ENCODE measurements at regions not wholly inside any gene's neighbourhood (a gene's known extent, or its start where the extent isn't known, plus 50 kb on each side); places are given as distances from the start of the nearest gene placed in this dataset.
A peak's percentile ranks its signal among the peaks of the same experiment; 100 is the strongest.

DNA sequence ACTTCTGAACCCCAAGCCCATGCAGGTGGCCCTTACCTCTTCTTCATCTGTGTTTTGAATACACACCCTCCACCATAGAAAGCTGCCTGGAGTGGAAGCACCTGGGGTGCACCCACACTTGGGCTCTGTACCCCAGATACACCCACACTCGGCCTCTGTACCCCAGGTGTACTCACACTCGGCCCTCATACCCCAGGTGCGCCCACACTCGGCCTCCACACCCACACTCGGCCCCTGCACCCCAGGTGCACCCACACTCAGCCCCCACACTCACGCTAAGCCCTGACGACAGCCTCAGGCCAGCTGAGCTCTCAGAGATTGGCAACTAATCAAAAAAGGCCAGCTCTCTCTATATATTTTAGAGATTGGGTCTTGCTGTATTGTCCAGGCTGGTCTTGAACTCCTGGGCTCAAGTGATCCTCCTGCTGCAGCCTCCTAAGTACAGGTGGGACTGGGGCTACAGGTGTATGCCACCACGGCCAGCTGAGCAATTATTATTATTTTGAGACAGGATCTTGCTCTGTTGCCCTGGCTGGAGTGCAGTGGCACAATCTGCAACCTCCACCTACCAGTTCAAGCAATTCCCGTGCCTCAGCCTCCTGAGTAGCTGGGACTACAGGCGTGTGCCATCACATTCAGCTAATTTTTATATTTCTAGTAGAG is 68.9 kb downstream of the PEX11G start:
- Histone ChIP-seq H2BK5ac (ENCODE audit: low read depth, low read length) (no peak overlapping the region), H3K27me3 (replicated peaks in 1 of 4; ENCODE audit: control insufficient read depth in 3 of 4, extremely low read depth in 1 of 4, insufficient read depth in 3 of 4, low read length in 3 of 4) (no peaks in the 10 kb centered on the region), H3K4me2 (ENCODE audit: insufficient read depth in 1 of 2, low read depth in 2 of 2, low read length in 2 of 2) (no peak overlapping the region), H3K4me1 (replicated peaks in 1 of 4; ENCODE audit: control insufficient read depth in 3 of 4, insufficient read depth in 4 of 4, low read length in 3 of 4) (peaks cover 0 to 2% (median 0%) of the 10 kb centered on the region in 4 experiments; a peak in 2 of 7 replicates), H3K23me2 (ENCODE audit: low read depth, low read length) (no peaks in the 10 kb centered on the region), H3K18ac (ENCODE audit: extremely low read depth, low read length) (no peak overlapping the region), H2AFZ (ENCODE audit: low read length) (no peak overlapping the region), H3K79me1 (ENCODE audit: low read depth, low read length) (peaks cover 6% of the 10 kb centered on the region), H2AK5ac (ENCODE audit: low read depth, low read length) (no peak overlapping the region), H2BK12ac (ENCODE audit: low read depth, low read length) (no peak overlapping the region), H3K9me3 (ENCODE audit: insufficient read depth in 2 of 2, low read depth in 1 of 2, low read length in 1 of 2) (no peaks in the 10 kb centered on the region), H3K14ac (ENCODE audit: insufficient read length) (no peak overlapping the region), H2BK15ac (ENCODE audit: low read length) (no peak overlapping the region), H4K91ac (replicated peaks; ENCODE audit: insufficient read length, low read length) (no peak overlapping the region), H3K79me2 (ENCODE audit: control insufficient read depth in 1 of 2, insufficient read depth in 2 of 2, low read length in 2 of 2) (peaks cover 0 to 11% of the 10 kb centered on the region in 2 experiments; a peak in 1 of 4 replicates), H2BK120ac (replicated peaks; ENCODE audit: low read depth, low read length) (no peak overlapping the region), H3K56ac (replicated peaks; ENCODE audit: insufficient read length, low read depth, low read length) (no peak overlapping the region), H3K36me3 (ENCODE audit: control insufficient read depth in 2 of 4, insufficient read depth in 4 of 4, low read length in 3 of 4) (no peaks in the 10 kb centered on the region), H3K4me3 (ENCODE audit: extremely low read depth in 1 of 4, insufficient read depth in 2 of 4, low read depth in 3 of 4, low read length in 4 of 4) (no peak overlapping the region), H2BK20ac (ENCODE audit: low read length) (no peak overlapping the region), H3K27ac (ENCODE audit: low read depth, low read length) (no peak overlapping the region), H3K9ac (replicated peaks in 1 of 4; ENCODE audit: extremely low read depth in 1 of 4, low read depth in 3 of 4, low read length in 3 of 4) (no peak overlapping the region), H4K5ac (ENCODE audit: insufficient read length, low read depth, low read length) (no peak overlapping the region), H4K8ac (ENCODE audit: extremely low read depth, insufficient read depth, low read length) (peak overlapping the region; percentile 21; the same call in 1 of the 2 replicates), H3K23ac (ENCODE audit: insufficient read length) (no peak overlapping the region), H4K20me1 (replicated peaks in 1 of 2; ENCODE audit: control insufficient read depth in 1 of 2, insufficient read depth in 2 of 2, low read length in 2 of 2) (peaks cover 0 to 16% of the 10 kb centered on the region in 2 experiments), H3K4ac (replicated peaks; ENCODE audit: insufficient read length, low read depth, low read length) (no peak overlapping the region)
- ChIA-PET POLR2A (ENCODE audit: partially characterized antibody) (no interaction called here), CTCF (ENCODE audit: partially characterized antibody) (interaction anchor here (0.6 kb wide), 1 partner anchor 275 kb away, joined by 3 read pairs; no protein-coding TSS in a partner anchor)
- WGBS, 2 experiments (ENCODE audit: extremely low coverage in 1 of 2, insufficient coverage in 1 of 2, insufficient read length in 1 of 2, insufficient replicate concordance in 2 of 2, low coverage in 1 of 2, low lambda C conversion rate in 2 of 2, missing lambda C conversion rate in 1 of 2), result 87% methylated on average over 10 of the region's 10 CpGs; no CpG with 5 or more reads in 1 of the 2 experiments
- FAIRE-seq, result no peak
- no peak for DNase-seq (ENCODE audit: low read depth in 1 of 2, low spot score in 2 of 2)
- TF ChIP-seq CTBP2 (IDR thresholded peaks at IDR 0.05; ENCODE audit: borderline replicate concordance, insufficient read depth, insufficient read length, low read length), result no peak
- TF ChIP-seq SIN3A (conservative IDR thresholded peaks at IDR 0.05 in 1 of 2, IDR thresholded peaks at IDR 0.05 in 1 of 2; ENCODE audit: low read depth in 1 of 2, low read length in 2 of 2), result no peak
- no peak for TF ChIP-seq ASH2L (IDR thresholded peaks at IDR 0.05; ENCODE audit: low read length)
- TF ChIP-seq RFX5 (IDR thresholded peaks at IDR 0.05; ENCODE audit: borderline replicate concordance, low read depth, low read length), result no peak
- TF ChIP-seq, protein P1, sequence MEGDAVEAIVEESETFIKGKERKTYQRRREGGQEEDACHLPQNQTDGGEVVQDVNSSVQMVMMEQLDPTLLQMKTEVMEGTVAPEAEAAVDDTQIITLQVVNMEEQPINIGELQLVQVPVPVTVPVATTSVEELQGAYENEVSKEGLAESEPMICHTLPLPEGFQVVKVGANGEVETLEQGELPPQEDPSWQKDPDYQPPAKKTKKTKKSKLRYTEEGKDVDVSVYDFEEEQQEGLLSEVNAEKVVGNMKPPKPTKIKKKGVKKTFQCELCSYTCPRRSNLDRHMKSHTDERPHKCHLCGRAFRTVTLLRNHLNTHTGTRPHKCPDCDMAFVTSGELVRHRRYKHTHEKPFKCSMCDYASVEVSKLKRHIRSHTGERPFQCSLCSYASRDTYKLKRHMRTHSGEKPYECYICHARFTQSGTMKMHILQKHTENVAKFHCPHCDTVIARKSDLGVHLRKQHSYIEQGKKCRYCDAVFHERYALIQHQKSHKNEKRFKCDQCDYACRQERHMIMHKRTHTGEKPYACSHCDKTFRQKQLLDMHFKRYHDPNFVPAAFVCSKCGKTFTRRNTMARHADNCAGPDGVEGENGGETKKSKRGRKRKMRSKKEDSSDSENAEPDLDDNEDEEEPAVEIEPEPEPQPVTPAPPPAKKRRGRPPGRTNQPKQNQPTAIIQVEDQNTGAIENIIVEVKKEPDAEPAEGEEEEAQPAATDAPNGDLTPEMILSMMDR (IDR thresholded peaks at IDR 0.05; ENCODE audit: control extremely low read depth in 1 of 3, insufficient read depth in 1 of 3, low read depth in 1 of 3, low read length in 3 of 3), result no peak
- TF ChIP-seq, protein P2, sequence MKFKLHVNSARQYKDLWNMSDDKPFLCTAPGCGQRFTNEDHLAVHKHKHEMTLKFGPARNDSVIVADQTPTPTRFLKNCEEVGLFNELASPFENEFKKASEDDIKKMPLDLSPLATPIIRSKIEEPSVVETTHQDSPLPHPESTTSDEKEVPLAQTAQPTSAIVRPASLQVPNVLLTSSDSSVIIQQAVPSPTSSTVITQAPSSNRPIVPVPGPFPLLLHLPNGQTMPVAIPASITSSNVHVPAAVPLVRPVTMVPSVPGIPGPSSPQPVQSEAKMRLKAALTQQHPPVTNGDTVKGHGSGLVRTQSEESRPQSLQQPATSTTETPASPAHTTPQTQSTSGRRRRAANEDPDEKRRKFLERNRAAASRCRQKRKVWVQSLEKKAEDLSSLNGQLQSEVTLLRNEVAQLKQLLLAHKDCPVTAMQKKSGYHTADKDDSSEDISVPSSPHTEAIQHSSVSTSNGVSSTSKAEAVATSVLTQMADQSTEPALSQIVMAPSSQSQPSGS (IDR thresholded peaks at IDR 0.05; ENCODE audit: low read length), result no peak
- no peak for TF ChIP-seq BCL11A (IDR thresholded peaks at IDR 0.05; ENCODE audit: low read depth in 2 of 2, low read length in 2 of 2)
